LNCAP (cell line): ENCODE measurements at regions not wholly inside any gene's neighbourhood (a gene's known extent, or its start where the extent isn't known, plus 50 kb on each side); places are given as distances from the start of the nearest gene placed in this dataset.

ENCODE experiments used
- CTCF ChIP-seq: fragments of 450-650 bp; IDR thresholded peaks from 2 replicates; pipeline ENCODE4 v1.5.1; 2017; ENCODE audit warnings: mild to moderate bottlenecking

GRCh38 chr7:116447966-116448839, 51.3 kb upstream of the CAV2 start:
- TF ChIP-seq CTCF, result no peak

- TF ChIP-seq CTCF, result no peak
Measured at GRCh38 chr7:116449441-116449840, 50.1 kb upstream of the CAV2 start.
